ENCODE measurements at regions not wholly inside any gene's neighbourhood (a gene's known extent, or its start where the extent isn't known, plus 50 kb on each side); places are given as distances from the start of the nearest gene placed in this dataset.
"Not testable (repeated sequence)": the region's sequence is repeated elsewhere in the genome, so short reads cannot be mapped to it uniquely, and the experiment has no call there.

DNA sequence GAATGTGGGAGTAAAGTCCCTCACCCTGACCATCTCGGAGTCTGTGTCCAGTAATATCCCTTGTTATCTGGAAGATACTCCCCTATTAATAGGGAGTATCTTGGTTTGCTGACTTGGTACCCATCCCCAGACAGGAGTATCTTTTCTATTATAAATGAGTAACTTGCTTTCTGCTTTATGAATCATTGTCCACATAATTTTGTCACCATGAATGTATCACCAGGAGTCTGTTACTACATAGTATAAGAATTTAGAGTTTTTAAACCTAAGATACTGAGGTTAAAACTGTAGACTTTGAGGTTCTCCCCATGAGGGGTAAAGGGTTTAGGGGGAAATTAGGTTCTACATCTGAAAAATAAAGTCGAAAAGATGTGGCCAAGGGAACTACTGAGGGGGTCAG lies 175.6 kb downstream of the FCRL5 start:
- DNase-seq (ENCODE audit: low spot score): no peak
- Mint-ChIP-seq H3K4me3 (ENCODE audit: low read depth) (no peak overlapping the region), H3K27me3 (ENCODE audit: low read depth) (peaks cover 11% of the 10 kb centered on the region), H3K9me3 (no peaks in the 10 kb centered on the region), H3K4me1 (ENCODE audit: low read depth) (peaks cover 4% of the 10 kb centered on the region), H3K36me3 (ENCODE audit: low read depth) (no peaks in the 10 kb centered on the region), H3K27ac (no peak overlapping the region)
- intact Hi-C loops (cut with micrococcal nuclease): no loop called here

DNA sequence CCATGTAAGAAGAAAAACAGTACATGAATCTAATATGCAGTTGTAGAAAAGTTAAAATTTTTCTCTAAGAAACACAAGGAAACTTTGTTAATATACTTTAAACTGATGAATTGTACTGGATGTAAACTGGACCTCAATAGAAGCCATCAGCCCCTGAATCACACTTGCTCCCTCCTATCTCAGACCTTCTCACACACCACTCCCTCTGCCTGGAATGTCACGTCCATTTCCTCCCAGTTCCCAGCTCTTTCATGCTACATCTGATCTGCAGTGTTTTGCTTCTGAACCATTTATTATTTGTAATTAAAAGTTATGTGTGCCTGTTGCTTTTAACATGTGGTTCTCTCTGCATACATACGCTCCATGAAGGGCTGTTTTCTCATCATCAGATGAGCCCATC lies 180.0 kb downstream of the FCRL5 start:
- H3K9me3 Mint-ChIP-seq; H3K4me3 Mint-ChIP-seq (ENCODE audit: low read depth); DNase-seq (ENCODE audit: low spot score); H3K4me1 Mint-ChIP-seq (ENCODE audit: low read depth); H3K36me3 Mint-ChIP-seq (ENCODE audit: low read depth); H3K27ac Mint-ChIP-seq: not testable (repeated sequence)
- intact Hi-C loops (cut with micrococcal nuclease): loop anchor here (5.0 kb wide), 1 partner anchor 120 kb away; no protein-coding TSS in a partner anchor
- H3K27me3 Mint-ChIP-seq (ENCODE audit: low read depth): peaks cover 15% of the 10 kb centered on the region

DNA sequence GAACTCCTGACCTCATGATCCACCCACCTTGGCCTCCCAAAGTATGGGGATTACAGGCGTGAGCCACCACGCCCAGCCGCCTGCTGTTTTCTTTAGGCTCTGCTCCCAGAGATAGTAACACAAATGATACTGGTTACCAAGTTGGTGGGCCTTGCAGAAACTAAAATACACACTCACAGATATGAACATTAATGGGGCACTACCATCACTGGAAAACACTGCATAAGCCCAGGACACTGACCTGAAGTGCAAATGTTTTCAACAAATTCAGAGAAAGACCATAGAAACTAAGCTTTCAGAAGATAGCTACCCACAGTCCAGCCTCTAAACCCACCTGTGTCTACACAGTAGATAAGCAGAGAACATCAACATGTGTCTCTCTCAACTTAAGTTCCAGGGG lies 180.5 kb downstream of the FCRL5 start:
- H3K4me1 Mint-ChIP-seq (ENCODE audit: low read depth): peaks cover 3% of the 10 kb centered on the region
- H3K27ac Mint-ChIP-seq: no peak overlapping the region
- intact Hi-C loops (cut with micrococcal nuclease): loop anchor here (5.0 kb wide), 1 partner anchor 120 kb away; no protein-coding TSS in a partner anchor

DNA sequence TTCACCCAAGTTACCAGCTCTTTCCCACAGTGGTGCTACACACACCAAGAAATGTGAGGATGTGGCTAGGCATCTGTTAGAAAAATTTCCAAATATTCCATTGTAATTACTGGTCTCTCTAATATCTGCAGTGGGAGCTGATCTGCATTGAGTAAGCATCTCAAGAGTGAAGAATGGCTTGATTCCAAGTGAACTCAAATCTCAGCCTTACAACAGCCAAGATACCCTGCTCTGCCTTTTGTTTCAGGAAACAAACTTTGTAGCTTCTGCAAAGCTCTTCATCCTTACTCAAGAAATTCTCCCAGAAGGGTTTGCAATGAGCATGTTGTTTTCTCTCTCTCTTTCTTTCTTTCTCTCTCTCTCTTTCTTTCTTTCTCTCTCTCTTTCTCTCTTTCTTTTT lies 181.1 kb downstream of the FCRL5 start:
- Mint-ChIP-seq H3K4me3 (ENCODE audit: low read depth) (no peak overlapping the region), H3K27ac (no peak overlapping the region), H3K36me3 (ENCODE audit: low read depth) (no peaks in the 10 kb centered on the region), H3K9me3 (no peaks in the 10 kb centered on the region), H3K27me3 (ENCODE audit: low read depth) (peaks cover 15% of the 10 kb centered on the region), H3K4me1 (ENCODE audit: low read depth) (peaks cover 2% of the 10 kb centered on the region)
- intact Hi-C loops (cut with micrococcal nuclease): loop anchor here (5.0 kb wide), 1 partner anchor 121 kb away; no protein-coding TSS in a partner anchor
- DNase-seq (ENCODE audit: low spot score): no peak

More for the DNA sequence above, 180.5 kb downstream of the FCRL5 start:
- Mint-ChIP-seq H3K27me3 (ENCODE audit: low read depth) (peaks cover 15% of the 10 kb centered on the region), H3K36me3 (ENCODE audit: low read depth) (no peaks in the 10 kb centered on the region), H3K9me3 (no peaks in the 10 kb centered on the region), H3K4me3 (ENCODE audit: low read depth) (no peak overlapping the region)
- no peak for DNase-seq (ENCODE audit: low spot score)

DNA sequence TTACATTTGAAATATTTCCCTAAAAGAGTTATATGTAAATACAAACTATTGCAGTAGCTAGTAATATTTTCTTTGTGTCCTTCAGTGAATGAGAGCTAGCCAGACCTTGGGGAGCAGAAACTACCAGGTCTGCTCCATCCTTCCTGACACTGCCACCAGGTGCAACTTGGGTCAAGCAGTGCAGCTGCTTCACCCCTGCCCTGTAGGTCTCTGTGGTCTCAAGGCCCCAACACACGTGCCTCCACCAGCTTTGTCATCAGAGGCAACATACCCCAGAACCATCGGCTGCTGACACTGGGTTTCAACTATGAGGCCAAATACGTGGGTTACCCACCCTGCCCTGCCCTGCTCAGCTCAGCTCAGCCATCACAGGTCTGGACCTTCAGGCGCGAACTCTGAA lies 181.6 kb downstream of the FCRL5 start:
- H3K9me3 Mint-ChIP-seq: no peaks in the 10 kb centered on the region
- no peak overlapping the region for H3K27ac Mint-ChIP-seq
- H3K4me1 Mint-ChIP-seq (ENCODE audit: low read depth): peaks cover 2% of the 10 kb centered on the region
- no peaks in the 10 kb centered on the region for H3K36me3 Mint-ChIP-seq (ENCODE audit: low read depth)
- H3K4me3 Mint-ChIP-seq (ENCODE audit: low read depth): no peak overlapping the region
- H3K27me3 Mint-ChIP-seq (ENCODE audit: low read depth): peaks cover 14% of the 10 kb centered on the region
- intact Hi-C loops (cut with micrococcal nuclease): loop anchor here (5.0 kb wide), 1 partner anchor 122 kb away; no protein-coding TSS in a partner anchor
- DNase-seq (ENCODE audit: low spot score): no peak

DNA sequence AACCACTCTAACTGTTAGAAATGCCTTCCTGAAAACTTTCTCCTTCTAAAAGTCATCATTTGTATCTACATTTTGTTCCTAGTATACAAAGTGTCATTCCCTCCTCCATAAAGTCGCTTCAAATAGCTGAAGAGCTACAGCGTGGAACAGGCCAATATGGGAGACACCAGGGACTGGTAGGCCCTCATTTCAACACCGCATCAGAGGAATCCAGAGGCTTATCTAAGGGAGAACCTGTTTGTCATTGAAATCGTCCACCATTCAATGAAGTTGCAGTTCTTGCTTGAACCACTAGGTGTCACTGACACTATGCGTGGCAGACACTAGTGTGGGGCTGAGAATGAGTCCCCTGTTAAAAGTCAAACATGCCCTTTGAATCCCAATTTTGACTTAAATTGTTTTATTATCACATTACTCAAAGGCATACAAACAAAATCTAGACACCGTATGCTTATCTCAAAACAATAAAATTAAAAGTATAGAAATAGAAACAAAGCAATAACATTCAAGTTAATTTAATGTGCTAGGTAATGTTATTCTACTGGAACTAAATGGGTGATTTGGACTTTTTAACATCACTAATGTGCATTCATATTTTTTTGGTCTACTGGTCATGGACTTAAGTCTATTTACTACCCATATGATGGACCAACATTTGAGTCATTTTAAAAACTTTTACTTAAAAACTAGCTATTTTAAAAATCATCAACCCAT lies 182.3 kb downstream of the FCRL5 start:
- no peaks in the 10 kb centered on the region for H3K9me3 Mint-ChIP-seq
- H3K4me3 Mint-ChIP-seq (ENCODE audit: low read depth): no peak overlapping the region
- intact Hi-C loops (cut with micrococcal nuclease): loop anchor here (5.0 kb wide), 1 partner anchor 122 kb away; no protein-coding TSS in a partner anchor
- H3K36me3 Mint-ChIP-seq (ENCODE audit: low read depth): no peaks in the 10 kb centered on the region
- peak; percentile 20 for DNase-seq (ENCODE audit: low spot score)
- no peak overlapping the region for H3K27ac Mint-ChIP-seq
- peaks cover 14% of the 10 kb centered on the region for H3K27me3 Mint-ChIP-seq (ENCODE audit: low read depth)
- H3K4me1 Mint-ChIP-seq (ENCODE audit: low read depth): peaks cover 2% of the 10 kb centered on the region

DNA sequence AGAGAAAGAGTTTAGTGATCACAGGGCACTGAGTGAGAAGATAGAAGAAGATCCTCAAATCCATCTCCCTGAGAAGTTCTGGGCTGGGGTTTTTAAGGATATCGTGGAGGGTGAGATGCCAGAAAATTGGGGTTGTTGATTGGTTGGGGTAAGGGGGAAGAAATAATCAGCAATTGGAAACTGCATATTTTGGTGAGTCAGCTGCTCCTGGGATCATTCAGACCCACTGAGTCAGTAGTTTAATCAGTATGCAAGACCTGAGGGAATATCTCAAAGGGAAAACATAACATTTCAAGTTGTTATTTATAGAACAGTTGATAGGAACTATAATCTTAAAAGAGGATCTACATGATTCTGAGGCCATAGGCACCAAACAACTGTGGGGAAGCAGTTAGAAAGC lies 183.4 kb downstream of the FCRL5 start:
- H3K36me3 Mint-ChIP-seq (ENCODE audit: low read depth); intact Hi-C loops (cut with micrococcal nuclease); DNase-seq (ENCODE audit: low spot score); H3K27ac Mint-ChIP-seq; H3K4me3 Mint-ChIP-seq (ENCODE audit: low read depth); H3K4me1 Mint-ChIP-seq (ENCODE audit: low read depth); H3K9me3 Mint-ChIP-seq: not testable (repeated sequence)
- H3K27me3 Mint-ChIP-seq (ENCODE audit: low read depth): peaks cover 14% of the 10 kb centered on the region

DNA sequence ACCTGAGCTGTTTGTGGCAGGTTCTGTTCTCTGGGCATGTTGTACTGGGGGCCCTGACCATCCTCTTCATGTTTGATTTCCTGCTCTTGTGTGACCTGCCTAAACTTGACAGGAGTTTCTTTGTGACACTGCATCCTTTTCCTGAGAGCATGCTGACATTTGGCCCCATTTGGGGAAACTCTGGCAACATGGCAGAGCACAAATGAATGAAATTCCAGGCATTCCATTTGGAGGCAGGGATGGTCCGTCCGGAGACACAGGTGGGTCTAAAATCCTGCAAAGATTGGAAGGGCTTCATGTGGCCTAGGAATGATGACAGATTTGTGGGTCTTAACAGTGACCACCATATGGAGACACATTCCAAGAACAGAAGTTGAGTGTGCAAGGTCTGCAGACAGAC lies 184.0 kb downstream of the FCRL5 start:
- Mint-ChIP-seq H3K4me1 (ENCODE audit: low read depth) (peaks cover 2% of the 10 kb centered on the region), H3K36me3 (ENCODE audit: low read depth) (no peaks in the 10 kb centered on the region), H3K9me3 (no peaks in the 10 kb centered on the region), H3K27me3 (ENCODE audit: low read depth) (peaks cover 14% of the 10 kb centered on the region), H3K4me3 (ENCODE audit: low read depth) (no peak overlapping the region), H3K27ac (no peak overlapping the region)
- DNase-seq (ENCODE audit: low spot score): no peak
- intact Hi-C loops (cut with micrococcal nuclease): no loop called here

DNA sequence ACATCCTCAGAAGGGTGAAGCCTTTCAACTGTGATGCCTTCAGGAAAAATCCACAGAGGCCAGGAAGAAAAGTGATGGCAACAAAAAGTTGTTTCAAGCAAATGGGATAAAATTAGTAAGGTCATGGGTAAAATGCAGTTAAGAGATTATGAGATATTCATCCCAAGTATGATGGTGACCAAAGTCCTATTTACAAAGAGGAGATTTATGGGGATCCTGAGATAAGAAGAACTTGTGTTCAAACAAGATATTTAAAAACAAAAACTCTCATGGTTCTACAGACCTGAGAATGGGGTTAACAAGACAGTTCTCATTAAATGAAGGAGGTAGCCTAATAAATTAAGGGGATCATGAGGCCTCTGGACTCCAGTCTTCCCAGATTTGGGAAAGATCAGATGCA lies 184.4 kb downstream of the FCRL5 start:
- Mint-ChIP-seq H3K9me3 (no peaks in the 10 kb centered on the region), H3K27ac (no peak overlapping the region), H3K4me1 (ENCODE audit: low read depth) (peaks cover 2% of the 10 kb centered on the region), H3K27me3 (ENCODE audit: low read depth) (peaks cover 14% of the 10 kb centered on the region), H3K36me3 (ENCODE audit: low read depth) (no peaks in the 10 kb centered on the region), H3K4me3 (ENCODE audit: low read depth) (no peak overlapping the region)
- DNase-seq (ENCODE audit: low spot score): no peak
- intact Hi-C loops (cut with micrococcal nuclease): no loop called here

DNA sequence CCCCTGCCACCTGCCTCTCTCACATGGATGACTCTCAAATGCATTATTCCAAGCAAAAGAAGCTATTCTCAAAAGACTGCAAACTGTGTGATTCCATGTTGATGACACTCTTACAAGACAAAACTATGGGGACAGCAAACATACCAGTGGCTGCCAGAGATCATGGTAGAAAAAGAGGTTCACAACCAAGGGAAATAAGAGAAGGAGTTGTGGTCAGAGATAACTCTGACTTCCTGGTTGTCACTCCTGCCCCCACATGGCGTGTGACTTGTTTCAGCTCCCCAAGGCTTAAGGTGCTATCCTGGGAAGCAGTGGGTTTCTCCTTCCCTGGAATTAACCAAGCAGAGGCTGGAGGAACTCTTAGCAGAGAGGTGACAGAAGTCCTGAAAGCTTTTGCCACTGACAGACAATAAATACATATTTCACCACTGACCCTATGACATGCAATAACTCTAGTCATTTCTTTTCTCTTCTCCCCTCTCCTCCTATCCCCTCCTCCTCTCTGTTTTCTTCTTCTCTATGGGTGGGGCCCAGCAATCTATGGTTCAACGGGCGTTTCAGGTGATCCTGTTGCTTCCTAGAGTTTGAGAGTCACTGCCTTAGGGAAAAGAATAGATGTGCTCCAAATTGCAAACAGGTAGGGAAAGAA lies 185.1 kb downstream of the FCRL5 start:
- no peak for DNase-seq (ENCODE audit: low spot score)
- H3K27ac Mint-ChIP-seq: no peak overlapping the region
- peaks cover 11% of the 10 kb centered on the region for H3K27me3 Mint-ChIP-seq (ENCODE audit: low read depth)
- H3K4me1 Mint-ChIP-seq (ENCODE audit: low read depth): peaks cover 2% of the 10 kb centered on the region
- H3K4me3 Mint-ChIP-seq (ENCODE audit: low read depth): no peak overlapping the region
- H3K36me3 Mint-ChIP-seq (ENCODE audit: low read depth): no peaks in the 10 kb centered on the region
- H3K9me3 Mint-ChIP-seq: no peaks in the 10 kb centered on the region
- intact Hi-C loops (cut with micrococcal nuclease): no loop called here

DNA sequence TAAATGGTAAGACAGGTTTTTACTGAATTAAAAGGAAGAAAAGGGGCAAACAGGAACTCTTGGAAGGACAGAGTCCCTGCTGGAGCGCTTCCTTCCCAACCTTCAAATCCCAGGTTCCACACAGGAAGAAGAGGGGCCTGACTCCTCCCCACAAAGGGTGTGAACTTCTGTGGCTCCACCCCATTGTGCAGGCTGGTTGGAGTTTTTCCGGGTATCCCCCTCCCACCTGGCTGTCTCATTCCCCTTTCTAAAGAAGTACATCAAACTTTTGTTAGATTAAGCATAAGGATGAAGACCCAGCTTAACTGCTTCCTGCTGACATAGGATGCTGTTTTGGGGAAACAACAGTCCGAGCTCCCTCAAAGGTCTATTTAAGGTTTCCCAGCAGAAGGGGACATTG lies 187.7 kb downstream of the FCRL5 start:
- Mint-ChIP-seq H3K4me1 (ENCODE audit: low read depth) (no peaks in the 10 kb centered on the region), H3K9me3 (no peaks in the 10 kb centered on the region), H3K4me3 (ENCODE audit: low read depth) (no peak overlapping the region), H3K27ac (no peak overlapping the region), H3K27me3 (ENCODE audit: low read depth) (peaks cover 8% of the 10 kb centered on the region), H3K36me3 (ENCODE audit: low read depth) (no peaks in the 10 kb centered on the region)
- no peak for DNase-seq (ENCODE audit: low spot score)
- intact Hi-C loops (cut with micrococcal nuclease): no loop called here

DNA sequence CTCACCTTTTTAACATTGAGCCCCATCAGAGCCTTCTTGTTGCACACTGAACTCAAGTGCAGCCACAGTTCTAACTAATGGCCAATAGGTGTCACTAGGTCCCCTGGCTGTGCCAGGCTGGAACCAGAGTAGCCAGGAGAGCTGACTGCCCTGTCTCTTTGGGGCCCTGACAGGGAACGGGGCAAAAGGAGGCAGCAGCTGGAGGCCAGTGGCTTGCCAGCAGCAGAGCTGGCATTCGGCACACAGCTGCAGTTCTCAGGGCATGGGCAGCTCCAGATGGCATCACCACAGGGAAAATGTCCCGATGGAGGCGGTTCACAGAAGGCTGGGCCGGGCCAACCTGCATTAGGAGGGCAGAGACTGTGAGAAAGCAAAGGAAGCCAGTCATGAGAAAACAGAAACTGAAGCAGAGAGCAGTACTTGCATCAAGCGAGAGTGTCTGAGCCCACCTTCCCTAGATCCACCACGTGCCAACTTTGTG lies 188.6 kb downstream of the FCRL5 start:
- H3K4me1 Mint-ChIP-seq (ENCODE audit: low read depth): no peaks in the 10 kb centered on the region
- no peaks in the 10 kb centered on the region for H3K36me3 Mint-ChIP-seq (ENCODE audit: low read depth)
- intact Hi-C loops (cut with micrococcal nuclease): no loop called here
- H3K27ac Mint-ChIP-seq: no peak overlapping the region
- H3K9me3 Mint-ChIP-seq: no peaks in the 10 kb centered on the region
- no peak for DNase-seq (ENCODE audit: low spot score)
- no peak overlapping the region for H3K4me3 Mint-ChIP-seq (ENCODE audit: low read depth)
- H3K27me3 Mint-ChIP-seq (ENCODE audit: low read depth): peaks cover 8% of the 10 kb centered on the region

DNA sequence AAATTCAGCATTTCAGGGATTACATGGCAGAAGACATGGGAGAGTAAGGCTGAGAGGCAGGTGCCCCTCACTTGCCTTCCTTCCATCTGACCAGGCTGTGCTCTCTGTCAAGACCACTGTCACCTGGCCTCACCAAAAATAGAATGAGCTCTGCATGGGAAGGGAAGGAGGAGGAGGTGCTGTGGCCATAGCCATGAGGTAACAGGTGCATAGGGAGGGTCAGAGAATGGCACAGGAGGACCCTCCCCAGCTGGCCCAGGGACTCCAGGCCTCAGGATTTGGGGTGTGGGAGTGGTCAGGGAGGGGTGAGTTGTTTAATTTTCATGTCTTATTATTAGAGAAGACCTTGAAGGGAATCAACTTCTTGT lies 192.3 kb downstream of the FCRL5 start:
- Mint-ChIP-seq H3K27me3 (ENCODE audit: low read depth) (peaks cover 9% of the 10 kb centered on the region), H3K36me3 (ENCODE audit: low read depth) (no peaks in the 10 kb centered on the region), H3K4me1 (ENCODE audit: low read depth) (no peaks in the 10 kb centered on the region), H3K4me3 (ENCODE audit: low read depth) (no peak overlapping the region), H3K27ac (no peak overlapping the region), H3K9me3 (no peaks in the 10 kb centered on the region)
- no peak for DNase-seq (ENCODE audit: low spot score)
- intact Hi-C loops (cut with micrococcal nuclease): no loop called here

Data from activated T-helper 2 cell treated with anti-CD3 and anti-CD28 coated beads, Interferon-gamma antibody, Interleukin-2, Interleukin-4, amounts not matched to agents 10 μg/mL and 5 μg/mL and 100 μg/mL, durations not matched to agents 14 hours and 24 hours and 36 hours (primary cell).